ENCODE measurements at regions not wholly inside any gene's neighbourhood (a gene's known extent, or its start where the extent isn't known, plus 50 kb on each side); places are given as distances from the start of the nearest gene placed in this dataset.
"Not testable (repeated sequence)": the region's sequence is repeated elsewhere in the genome, so short reads cannot be mapped to it uniquely, and the experiment has no call there.

GRCh38 chr15:32536507-32537172 lies 56.6 kb upstream of the GOLGA8N start:
- intact Hi-C loops (cut with DNase I) = not testable (repeated sequence)
- DNase-seq (peak; percentile 74), ATAC-seq (ENCODE audit: poor library complexity) (peak; percentile 98)

- intact Hi-C loops (cut with DNase I) = not testable (repeated sequence)
These were observed 57.2 kb upstream of the GOLGA8N start for GRCh38 chr15:32536057-32536493.

GRCh38 chr15:32535150-32535898 lies 57.9 kb upstream of the GOLGA8N start:
- DNase-seq; intact Hi-C loops (cut with DNase I); ATAC-seq (ENCODE audit: poor library complexity): not testable (repeated sequence)

More at GRCh38 chr15:32536057-32536493, 57.2 kb upstream of the GOLGA8N start:
- not testable (repeated sequence) for DNase-seq
- ATAC-seq (ENCODE audit: poor library complexity) = peak; percentile 7

- intact Hi-C loops (cut with DNase I); ATAC-seq (ENCODE audit: poor library complexity); DNase-seq: not testable (repeated sequence)
These were observed 67.5 kb upstream of the GOLGA8O start for GRCh38 chr15:32522900-32523299.

GRCh38 chr15:32522421-32522820 lies 67.0 kb upstream of the GOLGA8O start:
- ATAC-seq (ENCODE audit: poor library complexity); intact Hi-C loops (cut with DNase I); DNase-seq: not testable (repeated sequence)

- intact Hi-C loops (cut with DNase I); DNase-seq; ATAC-seq (ENCODE audit: poor library complexity): not testable (repeated sequence)
These were observed 63.5 kb upstream of the GOLGA8O start for GRCh38 chr15:32518976-32519375.

- peak; percentile 42 for DNase-seq
These were observed 62.6 kb upstream of the GOLGA8O start for GRCh38 chr15:32518013-32518412.

GRCh38 chr15:32516954-32517353 lies 61.5 kb upstream of the GOLGA8O start:
- DNase-seq; intact Hi-C loops (cut with DNase I); ATAC-seq (ENCODE audit: poor library complexity): not testable (repeated sequence)

More at GRCh38 chr15:32518013-32518412, 62.6 kb upstream of the GOLGA8O start:
- intact Hi-C loops (cut with DNase I); ATAC-seq (ENCODE audit: poor library complexity): not testable (repeated sequence)

- DNase-seq; intact Hi-C loops (cut with DNase I); ATAC-seq (ENCODE audit: poor library complexity): not testable (repeated sequence)
These were observed 57.9 kb upstream of the GOLGA8O start for GRCh38 chr15:32513378-32513777.

- intact Hi-C loops (cut with DNase I); ATAC-seq (ENCODE audit: poor library complexity); DNase-seq: not testable (repeated sequence)
These were observed 54.6 kb upstream of the GOLGA8O start for GRCh38 chr15:32510027-32510426.

GRCh38 chr15:32508081-32508480 lies 52.6 kb upstream of the GOLGA8O start:
- DNase-seq; intact Hi-C loops (cut with DNase I); ATAC-seq (ENCODE audit: poor library complexity): not testable (repeated sequence)

GRCh38 chr15:32506787-32507186 lies 51.4 kb upstream of the GOLGA8O start:
- ATAC-seq (ENCODE audit: poor library complexity); DNase-seq; intact Hi-C loops (cut with DNase I): not testable (repeated sequence)

GRCh38 chr15:32505633-32506032 lies 50.2 kb upstream of the GOLGA8O start:
- DNase-seq; ATAC-seq (ENCODE audit: poor library complexity); intact Hi-C loops (cut with DNase I): not testable (repeated sequence)
